Erythroblast (primary cell): ENCODE measurements at regions not wholly inside any gene's neighbourhood (a gene's known extent, or its start where the extent isn't known, plus 50 kb on each side); places are given as distances from the start of the nearest gene placed in this dataset.

Experiments used
- GATA1 ChIP-seq: IDR thresholded peaks from 2 replicates; pipeline ENCODE4 v1.6.1; 2011; ENCODE audit warnings: low read depth, mild to moderate bottlenecking, control low read depth, low read length, moderate library complexity
- POLR2A ChIP-seq: IDR thresholded peaks from 2 replicates; pipeline ENCODE4 v1.6.1; 2011; ENCODE audit warnings: mild to moderate bottlenecking, low read length

DNA sequence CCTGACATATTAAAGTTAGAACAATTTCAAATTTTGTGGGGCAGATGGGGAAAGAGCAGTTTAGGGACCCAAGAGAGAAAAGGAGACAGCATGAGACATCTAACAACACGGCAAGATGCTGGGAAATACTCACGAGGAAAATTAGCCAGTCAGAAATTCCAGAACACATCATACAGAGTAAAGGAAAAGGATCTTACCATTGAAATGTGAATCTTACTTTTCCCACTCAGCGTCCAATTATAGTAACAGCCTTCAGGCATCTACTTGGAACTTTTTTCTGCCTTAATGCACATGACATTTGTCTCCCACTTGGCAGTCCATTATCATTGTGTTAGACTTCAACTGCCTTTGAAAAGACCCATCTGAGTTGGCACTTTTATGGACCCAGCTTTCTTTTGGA is 189.7 kb upstream of the SLC27A6 start:
- no peak for TF ChIP-seq POLR2A
- no peak for TF ChIP-seq GATA1
